ENCODE measurements at regions not wholly inside any gene's neighbourhood (a gene's known extent, or its start where the extent isn't known, plus 50 kb on each side); places are given as distances from the start of the nearest gene placed in this dataset.

- CTCF ChIA-PET: no interaction called here
- no peak for DNase-seq (ENCODE audit: low read depth)
- POLR2A ChIA-PET: no interaction called here
- H3K27me3 ChIP-seq (ENCODE audit: control insufficient read depth, insufficient read depth, low read length): no peaks in the 10 kb centered on the region; the same call in 1 of the 2 replicates
- no peak overlapping the region for H3K4me3 ChIP-seq (ENCODE audit: low read depth, low read length)
- H3K36me3 ChIP-seq (ENCODE audit: control insufficient read depth, insufficient read depth, low read length): no peaks in the 10 kb centered on the region
- TF ChIP-seq CTCF (IDR thresholded peaks at IDR 0.05; ENCODE audit: insufficient read depth, low read depth, low read length): no peak
Observed at GRCh38 chr2:75348307-75348706, 149.0 kb upstream of the TACR1 start.

GRCh38 chr2:75344146-75344545 lies 144.8 kb upstream of the TACR1 start:
- no peaks in the 10 kb centered on the region for H3K36me3 ChIP-seq (ENCODE audit: control insufficient read depth, insufficient read depth, low read length)
- no peaks in the 10 kb centered on the region; the same call in 1 of the 2 replicates for H3K27me3 ChIP-seq (ENCODE audit: control insufficient read depth, insufficient read depth, low read length)
- DNase-seq (ENCODE audit: low read depth): no peak
- ChIA-PET POLR2A (no interaction called here), CTCF (interaction anchor here (1.9 kb wide), 1 partner anchor 145 kb away, joined by 5 read pairs; the partner anchor contains the start of gene TACR1)
- no peak for TF ChIP-seq CTCF (IDR thresholded peaks at IDR 0.05; ENCODE audit: insufficient read depth, low read depth, low read length)
- no peak overlapping the region for H3K4me3 ChIP-seq (ENCODE audit: low read depth, low read length)

- no peak for DNase-seq (ENCODE audit: low read depth)
- Histone ChIP-seq H3K27me3 (ENCODE audit: control insufficient read depth, insufficient read depth, low read length) (no peaks in the 10 kb centered on the region; the same call in 1 of the 2 replicates), H3K36me3 (ENCODE audit: control insufficient read depth, insufficient read depth, low read length) (no peaks in the 10 kb centered on the region), H3K4me3 (ENCODE audit: low read depth, low read length) (no peak overlapping the region)
- POLR2A ChIA-PET: no interaction called here
- no peak for TF ChIP-seq CTCF (IDR thresholded peaks at IDR 0.05; ENCODE audit: insufficient read depth, low read depth, low read length)
- CTCF ChIA-PET: no interaction called here
Observed at GRCh38 chr2:75342504-75343175, 143.3 kb upstream of the TACR1 start.

DNA sequence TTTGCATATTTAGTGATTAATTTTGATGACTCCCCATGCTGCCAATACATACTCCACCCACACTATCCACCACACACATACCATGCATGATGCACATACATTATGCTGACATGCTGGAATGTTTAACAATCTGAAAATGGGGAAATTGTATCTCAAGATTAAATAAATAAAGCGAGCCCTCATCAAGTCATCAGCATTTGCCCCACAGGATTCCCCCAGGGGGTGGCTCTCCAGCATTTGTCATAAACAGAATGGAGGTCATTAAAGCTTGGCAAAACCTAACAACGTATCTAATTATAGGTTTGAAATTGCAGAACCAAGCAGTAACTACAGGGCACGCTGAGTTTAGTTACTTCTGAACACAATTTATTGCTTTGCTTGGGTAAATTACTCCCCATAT lies 141.2 kb upstream of the TACR1 start:
- no peak for TF ChIP-seq CTCF (IDR thresholded peaks at IDR 0.05; ENCODE audit: insufficient read depth, low read depth, low read length)
- DNase-seq (ENCODE audit: low read depth): no peak
- CTCF ChIA-PET: no interaction called here
- no peaks in the 10 kb centered on the region for H3K27me3 ChIP-seq (ENCODE audit: control insufficient read depth, insufficient read depth, low read length)
- POLR2A ChIA-PET: no interaction called here
- no peak overlapping the region for H3K4me3 ChIP-seq (ENCODE audit: low read depth, low read length)
- H3K36me3 ChIP-seq (ENCODE audit: control insufficient read depth, insufficient read depth, low read length): no peaks in the 10 kb centered on the region

DNA sequence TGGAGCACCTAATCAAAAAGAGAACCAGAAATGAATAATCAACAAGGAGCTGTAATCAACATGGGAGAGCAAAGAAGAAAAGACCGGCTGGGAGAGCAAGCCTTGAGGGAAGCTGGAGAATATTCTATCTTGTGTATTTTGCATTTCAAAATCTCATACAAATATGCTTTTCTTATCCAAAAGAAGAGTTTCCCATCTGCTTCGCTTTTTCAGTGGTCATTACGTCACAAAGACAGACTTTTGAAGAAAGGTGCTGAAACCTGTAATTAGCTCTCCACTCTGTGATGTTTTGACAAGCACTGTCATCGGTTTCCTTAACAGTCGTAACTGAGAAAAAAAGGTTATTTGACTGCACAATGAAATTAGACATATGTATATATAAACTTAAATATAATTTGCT lies 139.1 kb upstream of the TACR1 start:
- ChIA-PET CTCF (no interaction called here), POLR2A (no interaction called here)
- TF ChIP-seq CTCF (IDR thresholded peaks at IDR 0.05; ENCODE audit: insufficient read depth, low read depth, low read length): no peak
- no peaks in the 10 kb centered on the region for H3K36me3 ChIP-seq (ENCODE audit: control insufficient read depth, insufficient read depth, low read length)
- no peak overlapping the region for H3K4me3 ChIP-seq (ENCODE audit: low read depth, low read length)
- no peak for DNase-seq (ENCODE audit: low read depth)
- 0 out of 2 replicates have a peak, but pooled peaks cover 1% of the 10 kb centered on the region for H3K27me3 ChIP-seq (ENCODE audit: control insufficient read depth, insufficient read depth, low read length)
